HG02798 (cell line): ENCODE measurements at regions not wholly inside any gene's neighbourhood (a gene's known extent, or its start where the extent isn't known, plus 50 kb on each side); places are given as distances from the start of the nearest gene placed in this dataset.

ENCODE experiments used
- ATAC-seq: cut with Tn5 transposase; IDR thresholded peaks from one replicate; pipeline ENCODE4 v1.9.1; 2021; ENCODE audit warnings: mild to moderate bottlenecking; ENCODE audit not compliant: unreplicated experiment, poor library complexity

DNA sequence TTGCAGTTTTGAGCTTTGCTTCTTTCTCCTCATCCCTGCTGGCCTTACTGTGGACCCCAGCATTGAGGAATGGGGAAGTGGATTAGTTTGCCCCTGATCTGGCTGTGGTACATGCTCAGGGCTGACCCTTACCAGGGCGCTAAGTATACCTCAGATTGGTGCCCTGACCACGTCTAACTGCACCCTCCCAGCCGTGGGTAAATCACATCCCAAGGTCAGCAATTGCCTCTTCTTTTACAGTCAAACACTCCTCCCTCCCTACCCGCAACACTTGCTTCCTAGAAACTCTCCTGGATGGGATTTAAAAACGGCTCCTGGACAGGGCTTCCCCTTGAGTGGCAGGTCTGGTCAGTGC lies 437.9 kb downstream of the NR2F2 start:
- ATAC-seq = no peak

DNA sequence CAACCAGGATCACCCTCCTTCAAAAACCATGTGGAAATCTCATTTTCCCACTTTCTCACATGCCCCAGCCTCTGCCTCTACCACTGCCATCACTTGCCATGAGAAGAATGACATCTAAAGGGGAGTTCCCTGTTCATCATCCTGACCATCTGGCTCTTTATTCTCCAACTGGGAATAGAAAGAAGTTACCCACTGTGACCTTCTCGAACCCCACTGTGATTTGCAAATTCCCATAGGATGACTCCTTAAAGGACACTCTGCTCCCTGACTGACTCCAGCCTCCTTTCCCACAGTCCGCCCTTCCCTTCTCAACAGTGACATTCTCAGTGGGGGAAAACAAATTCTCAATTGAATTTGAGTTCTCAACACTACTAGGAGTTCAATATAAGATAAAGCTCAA lies 440.5 kb downstream of the NR2F2 start:
- no peak for ATAC-seq

DNA sequence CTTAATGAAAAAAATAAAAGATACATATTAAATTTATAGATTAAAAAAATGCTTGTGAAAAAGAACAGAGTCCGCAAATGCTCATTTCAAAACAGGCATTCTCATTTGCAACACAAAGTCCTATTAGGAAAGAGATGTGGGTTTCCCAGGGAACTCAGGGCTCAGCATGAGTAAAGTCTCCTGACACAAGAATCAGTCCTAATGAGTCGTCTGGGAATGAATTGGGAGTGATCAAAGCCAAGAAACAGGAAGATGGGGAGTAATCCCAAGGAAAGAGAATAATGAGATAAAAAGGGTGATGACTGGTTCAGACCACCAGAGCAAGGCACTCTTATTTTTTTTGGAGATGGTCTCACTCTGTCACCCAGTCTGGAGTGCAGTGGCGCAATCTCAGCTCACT lies 443.7 kb downstream of the NR2F2 start:
- ATAC-seq = no peak

DNA sequence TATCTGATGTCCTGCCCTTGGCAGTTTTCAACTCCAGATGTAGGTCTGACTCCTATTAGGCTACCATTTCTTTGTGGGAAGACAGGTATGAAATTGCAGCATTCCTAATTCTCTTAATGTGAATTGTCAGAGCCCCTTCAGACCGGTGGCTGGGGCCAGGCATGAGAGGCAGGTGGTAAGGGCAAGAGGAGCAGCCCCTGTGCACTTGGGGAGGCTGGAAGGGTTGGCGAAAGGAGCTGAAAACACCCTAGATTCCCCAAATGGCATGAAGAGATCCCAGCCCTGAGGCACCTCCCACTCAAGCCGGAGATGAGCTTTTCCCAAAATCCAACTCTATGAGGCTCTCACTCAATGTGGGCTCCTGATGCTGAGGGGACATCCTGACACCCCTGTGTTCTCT lies 453.2 kb downstream of the NR2F2 start:
- ATAC-seq = no peak

DNA sequence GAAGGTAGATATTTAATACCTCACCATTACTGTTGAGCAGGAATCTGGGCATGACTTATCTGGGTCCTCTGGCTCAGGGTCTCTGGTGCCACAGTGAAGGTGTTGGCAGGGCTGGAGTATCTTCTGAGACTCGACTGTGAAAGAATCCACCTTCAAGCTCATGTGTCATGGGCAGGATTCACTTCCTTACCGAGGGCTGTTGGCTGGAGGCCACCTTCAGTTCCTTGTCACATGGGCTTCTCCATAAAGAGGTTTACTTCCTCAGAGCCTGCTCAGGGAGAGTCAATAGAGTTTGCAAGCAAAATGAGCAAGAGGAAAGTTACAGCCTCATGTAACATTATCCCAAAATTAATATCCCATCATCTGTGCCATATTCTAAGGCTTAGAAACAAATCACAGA lies 459.5 kb downstream of the NR2F2 start:
- ATAC-seq = no peak

DNA sequence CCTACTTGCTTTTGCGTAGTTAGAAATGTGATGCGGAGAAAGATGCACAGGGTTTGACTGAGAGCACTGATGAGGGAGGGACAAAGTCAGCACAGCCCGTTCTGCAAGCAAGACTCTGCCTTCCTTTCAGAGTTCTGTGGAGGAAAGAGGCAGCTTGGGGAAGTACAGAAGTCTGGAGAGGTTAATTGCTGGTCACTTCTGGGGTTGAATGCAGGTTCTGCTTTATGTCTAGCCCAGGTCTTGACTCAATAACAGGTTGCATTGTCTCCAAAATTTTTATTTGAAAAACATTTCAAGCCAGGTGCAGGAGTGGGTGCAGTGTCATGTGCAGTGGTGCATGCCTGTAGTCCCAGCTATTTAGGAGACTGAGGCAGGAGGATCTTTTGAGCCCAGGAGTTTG lies 461.7 kb downstream of the NR2F2 start:
- no peak for ATAC-seq

DNA sequence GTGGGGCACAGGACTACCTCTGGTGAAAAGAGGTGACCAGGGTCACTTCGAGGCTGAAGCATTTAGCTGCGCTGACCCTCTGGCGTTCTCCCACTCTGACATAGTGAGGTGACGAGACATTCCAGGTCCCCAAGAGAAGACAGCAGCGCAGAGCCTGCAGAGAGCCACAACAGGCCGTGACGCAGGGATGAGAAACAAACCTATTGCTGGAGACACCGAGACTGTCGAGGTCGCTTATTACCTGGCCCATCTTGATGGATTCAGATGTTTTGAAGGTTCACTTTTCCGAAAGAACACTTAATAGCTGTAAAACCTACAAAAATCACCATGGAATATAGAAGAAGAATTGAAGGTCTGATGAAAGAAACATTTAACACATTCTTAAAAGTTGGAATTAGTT lies 466.3 kb downstream of the NR2F2 start:
- ATAC-seq = no peak

DNA sequence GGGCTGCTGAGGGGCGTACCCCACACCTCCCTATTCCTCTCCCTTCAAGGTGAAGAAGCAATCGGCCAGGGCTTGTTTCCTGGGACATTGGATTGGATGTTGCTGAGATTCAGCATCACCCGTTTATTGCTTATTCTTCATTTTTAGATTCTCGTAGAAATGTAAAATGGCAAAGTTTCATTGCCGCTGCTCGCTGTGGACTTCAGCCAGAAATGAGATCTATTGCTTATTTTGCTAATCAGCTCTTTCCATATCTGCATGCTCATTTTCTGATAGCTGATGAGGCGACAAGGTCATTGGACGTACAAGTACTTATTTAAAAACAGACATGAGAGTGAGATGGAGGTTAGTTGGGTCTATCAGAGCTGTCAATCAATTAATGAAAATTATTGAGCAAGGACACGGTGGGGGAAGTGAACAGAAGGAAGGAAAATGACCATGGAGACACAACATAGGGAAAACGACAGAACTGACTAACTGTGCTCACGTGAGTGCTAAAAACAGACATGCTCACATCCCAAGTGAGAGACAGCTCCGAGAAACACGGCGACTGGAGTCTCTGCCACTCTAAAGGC lies 471.2 kb downstream of the NR2F2 start:
- no peak for ATAC-seq

DNA sequence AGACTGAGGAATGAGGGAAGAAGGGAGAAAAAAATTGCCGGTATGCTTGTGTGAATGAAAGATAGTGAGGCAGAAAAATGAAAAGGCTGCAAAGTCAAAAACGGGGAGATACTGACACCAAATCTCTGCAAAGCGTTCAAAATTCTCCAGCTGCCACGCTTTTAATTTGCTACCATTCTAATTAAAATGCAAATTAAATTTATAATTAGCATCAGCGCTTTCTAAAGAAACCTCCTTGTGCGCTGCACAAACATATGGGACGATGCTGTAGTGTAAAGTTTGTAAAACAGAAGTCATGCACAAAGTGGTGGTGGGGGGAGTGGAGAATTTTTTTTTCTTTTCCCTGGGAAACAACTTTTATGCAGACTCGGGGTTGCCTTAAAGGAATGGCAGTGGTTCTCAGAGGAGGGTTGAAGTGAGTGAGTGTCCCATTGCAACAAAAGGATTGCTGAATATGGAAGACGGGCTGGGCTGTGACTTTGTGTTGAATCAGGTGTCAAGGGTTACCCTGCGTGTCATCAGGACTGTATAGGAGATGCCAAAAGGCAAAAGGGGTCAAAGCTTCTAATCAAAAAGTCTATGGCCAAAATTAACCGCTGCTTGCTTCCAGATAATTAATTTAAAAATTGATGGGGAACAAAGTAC lies 472.2 kb downstream of the NR2F2 start:
- ATAC-seq = no peak

DNA sequence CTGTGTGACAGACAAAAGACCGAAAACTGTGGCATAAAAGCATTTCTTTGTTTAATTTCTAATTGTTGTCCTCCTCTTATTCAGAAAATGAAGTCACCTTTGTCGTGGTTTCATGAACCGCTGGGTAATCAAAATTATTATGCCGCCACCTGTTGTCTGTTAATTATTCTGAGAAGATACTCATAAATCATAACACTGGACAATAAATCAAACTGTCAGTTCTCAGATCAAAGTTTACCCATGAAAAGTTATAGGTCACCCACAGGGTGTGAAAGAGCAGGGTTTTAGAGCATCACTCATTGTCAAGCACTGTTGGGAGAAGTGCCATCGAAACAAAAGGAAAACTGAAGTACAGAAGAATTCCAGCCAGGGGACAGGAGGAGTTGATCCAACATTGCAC lies 474.3 kb downstream of the NR2F2 start:
- no peak for ATAC-seq

DNA sequence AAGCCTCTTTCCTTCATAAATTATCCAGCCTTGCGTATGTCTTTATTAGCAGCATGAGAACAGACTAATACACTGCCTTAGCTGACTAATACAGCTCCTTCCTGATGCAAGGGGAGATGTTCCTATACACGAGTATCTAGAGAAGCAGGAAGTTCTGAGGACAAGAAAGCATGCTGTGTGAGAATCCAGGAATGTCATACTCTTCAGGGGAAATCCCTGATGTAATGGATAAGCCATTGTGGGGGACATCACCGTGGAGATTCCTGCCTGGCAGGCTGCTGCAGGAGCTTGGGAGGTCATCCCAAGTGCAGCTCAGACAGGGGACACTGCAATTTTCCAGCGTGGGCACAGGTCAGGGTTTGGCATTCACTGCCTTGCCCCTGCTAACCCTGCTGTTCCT lies 476.9 kb downstream of the NR2F2 start:
- ATAC-seq = no peak

DNA sequence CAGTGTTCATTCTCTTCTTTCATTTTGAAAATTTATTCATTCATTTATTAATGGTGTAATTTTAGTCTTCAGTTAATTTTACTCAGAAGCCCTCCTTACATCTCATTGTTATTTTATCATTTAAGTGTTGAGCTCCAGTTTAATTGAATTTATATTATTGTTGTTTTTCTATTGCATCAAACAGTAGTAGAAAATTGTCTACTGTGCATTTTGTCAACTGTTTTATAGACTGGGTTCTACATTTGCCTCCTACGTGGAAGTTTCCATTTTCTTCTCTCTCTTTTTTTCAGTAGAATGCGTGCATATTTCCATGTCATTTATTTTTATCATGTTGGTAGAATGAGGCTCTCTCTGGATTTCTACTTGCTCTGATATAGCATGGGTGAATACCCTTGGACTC lies 487.4 kb downstream of the NR2F2 start:
- no peak for ATAC-seq

DNA sequence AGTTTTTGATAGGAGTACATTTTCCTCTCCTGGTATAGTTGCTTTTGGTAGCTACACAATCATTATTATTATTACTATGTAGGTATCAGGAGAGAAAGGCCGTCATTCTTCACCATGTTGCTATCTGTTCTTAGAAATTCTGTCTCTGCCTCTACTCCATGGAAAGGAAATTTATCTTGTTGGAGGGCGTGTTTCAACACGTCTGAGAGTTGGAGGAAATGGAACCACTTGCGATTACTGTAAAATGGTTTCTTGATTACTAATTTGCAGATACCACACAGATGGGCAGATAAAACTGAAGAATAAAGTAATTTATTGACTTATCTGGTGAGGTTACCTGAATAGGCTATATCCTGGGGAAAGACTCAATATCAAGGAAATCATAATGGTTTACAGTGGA lies 488.4 kb downstream of the NR2F2 start:
- ATAC-seq = no peak

DNA sequence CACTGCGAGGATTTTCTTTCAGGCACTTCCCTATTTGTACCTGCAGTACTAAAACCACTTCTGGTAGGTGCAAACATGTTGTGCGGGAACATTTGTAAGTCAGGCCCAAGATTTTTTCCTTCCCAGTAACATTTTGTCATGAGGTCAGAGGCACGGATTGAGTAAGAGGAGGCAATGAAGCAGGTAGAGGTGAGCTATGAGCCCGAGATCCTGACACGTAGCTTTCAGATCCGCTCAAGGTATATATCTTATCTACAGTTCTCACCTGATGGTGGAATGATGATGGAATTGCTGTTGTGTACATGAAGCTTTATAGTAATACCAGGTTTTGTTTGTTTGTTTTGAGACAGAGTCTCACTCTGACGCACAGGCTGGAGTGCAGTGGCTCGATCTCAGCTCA lies 497.5 kb downstream of the NR2F2 start:
- ATAC-seq = no peak

DNA sequence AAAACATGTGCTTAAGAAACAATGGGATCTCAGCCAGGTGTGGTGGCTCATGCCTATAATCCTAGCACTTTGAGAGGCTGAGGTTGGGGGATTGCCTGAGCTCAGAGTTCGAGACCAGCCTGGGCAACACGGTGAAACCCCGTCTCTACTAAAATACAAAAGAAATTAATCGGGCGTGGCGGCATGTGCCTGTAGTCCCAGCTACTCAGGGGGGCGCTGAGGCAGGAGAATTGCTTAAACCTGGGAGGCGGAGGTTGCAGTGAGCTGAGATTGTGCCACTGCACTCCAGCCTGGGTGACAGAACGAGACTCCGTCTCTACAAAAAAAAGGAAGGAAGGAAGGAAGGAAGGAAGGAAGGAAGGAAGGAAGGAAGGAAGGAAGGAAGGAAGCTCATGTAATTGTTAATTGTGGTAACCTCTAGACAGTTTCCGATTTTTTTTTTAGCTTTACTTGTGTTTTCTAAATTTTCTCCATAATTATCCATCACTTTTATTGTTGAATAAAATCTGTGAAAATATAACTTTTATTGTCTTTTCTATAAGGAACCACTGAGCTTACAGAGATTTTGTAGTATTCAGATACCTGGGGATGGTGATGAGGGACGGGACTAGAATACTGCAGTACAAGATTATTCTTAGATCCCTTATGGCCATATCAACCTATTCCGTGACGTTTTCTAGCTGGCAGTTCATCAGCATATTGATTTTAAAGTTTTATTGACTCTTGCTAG lies 506.9 kb downstream of the NR2F2 start:
- no peak for ATAC-seq

DNA sequence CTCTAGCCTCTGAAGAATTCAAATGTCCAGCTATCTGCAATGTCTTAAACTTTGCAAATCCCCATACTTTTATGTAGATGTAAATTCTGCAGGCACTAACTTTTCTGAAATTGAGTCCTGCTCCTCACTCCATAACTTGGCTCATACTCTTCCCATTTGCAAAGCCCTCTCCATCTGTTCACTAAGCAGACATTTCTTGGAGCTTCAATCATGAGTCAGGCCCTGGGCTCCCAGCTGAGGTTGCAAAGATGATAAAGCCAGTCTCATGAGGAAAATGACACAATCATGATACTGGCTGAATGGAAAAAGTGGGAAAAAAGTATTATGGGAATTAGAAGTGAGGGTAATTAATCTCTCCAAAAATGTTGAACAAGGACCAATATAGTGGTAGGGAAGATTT lies 507.6 kb downstream of the NR2F2 start:
- no peak for ATAC-seq

DNA sequence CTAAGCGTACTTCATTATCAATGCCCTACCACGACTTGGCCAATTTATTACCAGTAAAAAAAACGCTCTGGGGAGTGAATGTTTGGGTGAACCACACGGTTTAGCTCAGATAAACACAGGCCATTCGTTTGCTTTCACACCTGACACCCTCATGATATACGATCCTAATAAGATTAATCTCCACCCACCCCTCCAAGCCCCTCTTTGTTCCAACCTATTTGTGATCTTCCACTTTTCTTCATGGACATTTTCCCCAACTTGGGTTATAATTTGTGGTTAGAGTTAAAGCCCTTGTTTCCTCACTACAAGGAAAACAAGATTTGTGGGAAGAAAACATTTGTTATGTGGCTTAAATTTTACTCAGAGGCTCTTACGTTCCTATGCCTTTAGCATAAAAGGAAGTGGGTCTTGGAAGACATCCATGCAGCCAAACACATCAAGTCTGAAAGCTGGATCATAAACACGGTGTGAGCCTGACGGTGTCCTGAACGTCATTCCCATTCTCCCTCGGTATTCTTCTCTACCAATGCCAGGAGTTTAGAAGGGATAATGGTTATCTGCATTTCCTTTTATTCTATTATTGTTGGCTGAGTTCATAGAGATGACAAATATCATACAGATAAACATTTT lies 518.9 kb downstream of the NR2F2 start:
- no peak for ATAC-seq

DNA sequence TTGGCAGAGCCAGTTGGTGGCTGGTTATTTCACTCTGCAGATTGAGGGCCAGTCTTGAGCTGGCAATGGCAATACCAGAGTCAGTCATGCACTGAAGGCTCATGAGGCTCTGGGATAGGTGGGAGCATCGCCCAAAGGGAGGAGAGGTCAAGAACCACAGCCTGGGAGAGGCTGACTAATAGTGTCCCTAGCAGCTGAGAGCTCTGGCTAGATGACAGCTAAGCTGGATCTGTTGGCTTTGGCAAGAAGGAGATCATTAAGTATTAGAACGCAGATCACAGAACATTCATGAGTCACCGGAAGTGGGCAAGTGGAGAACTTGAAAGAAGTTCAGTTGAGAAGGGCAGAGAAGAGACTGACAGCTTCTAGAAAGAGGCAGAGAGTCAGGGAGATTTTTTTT lies 521.1 kb downstream of the NR2F2 start:
- no peak for ATAC-seq

DNA sequence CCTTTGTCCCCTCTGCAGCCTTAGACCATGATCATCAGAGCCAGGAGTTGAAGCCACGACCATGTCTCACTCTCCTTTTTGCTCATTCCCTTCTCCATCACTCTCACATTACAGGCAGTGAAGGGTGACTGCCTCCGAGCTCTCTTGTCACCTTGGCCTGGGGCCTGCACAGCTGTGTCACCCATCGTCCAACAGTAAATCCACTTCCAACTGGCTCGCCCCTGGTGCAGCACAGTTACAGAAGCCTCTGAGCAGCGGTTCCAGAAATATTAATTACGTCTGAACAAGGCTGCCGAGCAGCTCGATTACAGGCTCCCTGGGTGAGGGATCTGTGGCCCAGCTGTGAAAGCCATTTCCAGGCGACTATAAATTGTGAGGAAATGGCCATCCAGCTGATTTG lies 528.2 kb downstream of the NR2F2 start:
- no peak for ATAC-seq

DNA sequence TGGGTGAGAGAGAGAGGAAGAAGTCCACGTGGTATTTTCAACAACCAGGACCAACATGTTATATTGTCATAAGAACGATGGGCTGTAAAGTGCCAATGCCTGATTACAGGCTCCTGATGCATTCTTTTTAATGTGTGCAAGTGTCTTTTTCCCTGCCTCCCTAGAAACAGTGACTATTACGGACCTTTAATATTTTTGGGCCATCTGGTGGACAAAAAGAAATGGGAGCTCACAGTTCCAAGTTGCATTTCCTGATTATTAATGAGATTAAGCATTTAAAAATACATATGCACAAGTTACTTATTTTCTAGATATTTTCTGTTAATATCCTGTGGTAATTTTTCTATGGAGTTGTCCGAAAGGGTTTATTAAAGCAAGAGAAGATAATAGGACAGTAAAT lies 530.2 kb downstream of the NR2F2 start:
- ATAC-seq = no peak

DNA sequence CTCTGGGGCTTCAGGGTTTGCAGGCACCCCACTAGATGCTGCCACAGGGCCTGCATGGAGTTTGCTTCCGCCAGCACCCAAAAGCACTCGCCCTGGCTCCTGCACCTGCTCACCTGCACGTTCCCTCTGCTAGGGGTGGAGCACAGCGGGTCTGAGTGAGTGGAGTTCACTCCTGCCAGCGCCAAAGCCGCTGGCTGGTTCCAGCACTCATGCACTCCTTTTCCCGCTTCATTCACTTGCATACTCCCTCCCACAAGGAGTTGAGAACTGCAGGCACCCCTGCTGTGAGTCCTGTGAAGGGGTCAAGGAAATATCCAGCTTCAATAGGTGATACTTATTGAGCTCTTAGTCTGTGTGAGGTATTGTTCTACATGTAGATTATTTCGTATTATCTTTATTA lies 537.5 kb downstream of the NR2F2 start:
- ATAC-seq = no peak

DNA sequence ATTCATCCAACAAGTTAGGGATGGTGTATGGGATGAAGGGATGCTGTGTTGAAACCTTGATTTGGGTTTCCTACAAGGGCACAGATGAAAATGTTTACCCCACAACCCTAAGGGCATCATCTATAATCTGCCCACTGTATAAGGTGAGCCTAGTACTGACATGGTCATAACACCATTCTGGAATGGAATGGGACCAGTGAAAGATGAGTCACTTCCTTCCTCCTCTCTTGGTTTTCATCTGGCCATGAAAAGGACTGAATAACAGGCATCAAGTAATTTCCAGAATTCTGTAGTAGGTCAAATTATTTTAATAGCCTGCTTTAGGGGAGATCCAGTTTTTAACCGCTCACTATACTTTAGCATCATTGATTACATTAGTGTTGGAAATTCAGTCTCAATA lies 538.6 kb downstream of the NR2F2 start:
- ATAC-seq = no peak
